GM21717 (cell line): ENCODE measurements at regions not wholly inside any gene's neighbourhood (a gene's known extent, or its start where the extent isn't known, plus 50 kb on each side); places are given as distances from the start of the nearest gene placed in this dataset.

Experiments used
- ATAC-seq: cut with Tn5 transposase; IDR thresholded peaks from one replicate; pipeline ENCODE4 v1.9.1; 2021; ENCODE audit warnings: mild to moderate bottlenecking, moderate library complexity; ENCODE audit not compliant: unreplicated experiment

DNA sequence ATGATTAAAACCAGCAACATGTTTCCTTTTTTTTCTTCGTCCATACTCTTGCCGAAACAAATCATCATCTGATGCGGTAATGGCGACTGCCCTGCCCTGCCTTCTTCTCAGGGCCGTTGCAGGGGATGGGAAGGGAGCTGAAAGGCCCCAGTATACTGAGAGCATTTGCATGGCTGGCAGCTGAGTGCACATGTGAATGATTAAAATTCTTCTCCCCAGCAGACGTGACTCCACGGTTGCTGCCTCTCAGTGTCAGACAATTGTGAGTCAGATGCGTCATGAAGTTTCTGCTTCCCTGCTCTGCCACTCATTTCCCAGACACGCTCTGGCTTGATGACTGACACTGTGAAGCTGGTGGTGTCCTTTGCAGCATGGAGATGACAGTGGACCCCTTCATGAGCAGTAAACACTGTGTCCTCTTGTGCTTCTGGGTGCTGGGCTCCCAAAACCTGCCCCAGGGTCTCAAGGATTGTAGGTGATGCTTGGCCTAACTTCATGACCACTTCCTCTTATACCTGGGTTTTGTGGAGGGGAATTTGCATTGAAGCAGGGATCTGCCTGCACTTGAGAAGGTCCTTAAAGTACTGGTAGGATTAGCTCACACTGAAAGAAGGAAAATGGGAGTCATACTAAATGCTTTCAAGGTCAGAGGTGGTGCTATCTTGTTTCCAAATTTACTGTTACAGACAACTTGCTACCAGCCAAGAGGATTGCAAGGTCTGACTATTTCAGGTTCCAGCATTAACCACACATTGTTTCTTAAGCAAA lies 222.5 kb upstream of the COPS8 start:
- ATAC-seq, result peak; percentile 79

DNA sequence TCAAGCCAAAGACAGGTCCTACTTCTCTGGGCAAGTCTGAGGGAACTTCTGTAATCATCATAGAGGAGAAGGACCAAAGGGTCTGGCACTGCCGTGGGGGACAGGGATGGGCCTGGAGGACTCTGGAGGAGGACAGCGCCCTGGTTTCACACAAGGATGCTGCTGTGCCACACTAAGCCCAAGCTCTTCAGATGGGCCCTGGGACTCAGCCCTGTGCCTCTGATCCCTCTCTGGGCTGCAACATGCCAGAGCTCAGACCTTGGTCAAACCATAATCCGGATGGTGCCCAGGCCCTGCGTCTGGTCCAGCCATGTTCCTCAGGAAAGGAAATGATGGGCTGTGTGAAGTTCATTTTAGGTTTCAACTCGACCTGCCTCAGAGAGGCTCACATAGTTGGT lies 222.0 kb upstream of the COPS8 start:
- no peak for ATAC-seq

DNA sequence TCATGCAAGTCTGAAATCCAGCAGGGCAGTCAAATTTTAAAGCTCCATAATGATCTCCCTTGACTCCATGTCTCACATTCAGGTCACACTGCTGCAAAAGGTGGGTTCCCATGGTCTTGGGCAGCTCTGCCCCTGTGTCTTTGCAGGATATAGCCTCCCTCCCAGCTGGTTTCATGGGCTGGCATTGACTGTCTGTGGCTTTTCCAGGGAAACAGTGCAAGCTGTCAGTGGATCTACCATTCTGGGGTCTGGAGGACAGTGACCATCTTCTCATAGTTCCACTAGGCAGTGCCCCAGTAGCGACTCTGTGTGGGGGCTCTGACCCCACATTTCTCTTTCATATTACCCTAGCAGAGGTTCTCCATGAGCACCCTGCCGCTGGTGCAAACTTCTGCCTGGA lies 220.6 kb upstream of the COPS8 start:
- ATAC-seq, result no peak

DNA sequence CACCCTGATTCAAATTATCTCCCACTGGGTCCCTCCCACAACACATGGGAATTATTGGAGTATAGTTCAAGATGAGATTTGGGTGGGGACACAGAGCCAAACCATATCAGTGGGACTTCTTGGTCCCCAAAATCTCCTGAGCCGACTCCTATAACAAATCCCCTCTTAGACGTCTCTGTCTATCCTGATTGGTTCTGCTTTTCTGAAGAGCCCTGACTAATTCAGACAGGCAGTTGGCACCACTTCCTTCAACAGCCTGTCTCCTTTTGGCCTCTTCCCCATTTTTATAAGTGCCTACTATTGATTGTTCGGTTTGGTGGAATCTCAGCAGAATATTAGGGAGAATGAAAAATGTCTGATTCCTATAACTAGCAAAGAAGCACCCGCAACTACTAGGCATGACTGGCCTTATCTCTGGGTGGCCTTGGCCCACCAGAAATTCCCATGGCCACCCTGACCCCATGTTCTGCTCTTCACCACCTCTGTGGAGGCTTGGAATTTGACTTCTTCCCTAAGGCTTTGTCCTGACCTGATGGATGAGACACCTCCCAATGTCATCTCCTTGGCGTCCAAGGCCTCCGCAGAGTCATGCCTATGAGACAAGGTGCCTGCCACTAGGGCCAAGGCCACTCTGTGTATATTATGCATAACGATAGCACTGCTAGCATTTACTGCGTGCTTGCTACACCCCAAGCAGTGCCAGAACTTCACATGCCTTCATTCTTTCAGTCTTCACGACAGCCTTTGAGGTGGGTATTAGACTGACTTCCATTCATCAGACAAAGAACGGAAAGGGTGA lies 218.9 kb upstream of the COPS8 start:
- no peak for ATAC-seq

DNA sequence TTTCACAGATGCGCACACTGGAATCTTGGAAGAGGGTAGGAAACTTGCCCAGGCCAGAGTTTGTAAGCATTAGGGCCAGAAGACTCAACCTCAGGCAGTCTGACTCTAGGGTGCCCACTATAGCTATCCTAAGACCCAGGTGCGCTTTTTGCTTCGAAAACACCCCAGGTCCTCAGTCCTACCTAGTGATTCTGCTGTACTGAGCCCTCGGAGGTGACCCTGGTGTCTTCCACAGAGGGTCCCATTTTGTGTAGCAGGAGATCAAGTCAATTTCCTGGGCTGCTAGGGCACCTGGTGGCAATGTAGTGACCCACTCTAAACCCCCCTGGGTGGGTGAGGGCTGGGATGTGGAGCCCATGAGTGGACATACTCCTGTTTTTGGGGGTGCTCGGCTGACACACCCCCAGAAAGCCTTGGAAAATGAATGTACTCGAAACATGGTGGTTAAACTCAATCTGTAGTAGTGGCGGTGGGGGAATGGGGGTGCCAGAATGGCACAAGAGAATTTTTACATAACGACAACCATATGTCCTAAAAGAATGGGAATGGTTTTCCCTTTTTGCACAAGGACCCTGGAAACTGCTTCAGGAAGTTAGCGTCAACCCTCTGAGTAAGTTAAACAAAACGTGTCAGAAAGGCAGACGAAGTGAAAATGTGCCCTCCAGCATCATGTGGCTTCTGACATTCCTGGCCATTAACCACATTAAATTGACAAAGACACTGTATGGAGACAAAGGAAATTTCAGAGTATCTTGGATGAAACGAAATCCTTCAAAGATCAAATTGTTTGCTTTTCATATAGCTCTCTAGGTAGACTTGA lies 218.0 kb upstream of the COPS8 start:
- ATAC-seq, result no peak

DNA sequence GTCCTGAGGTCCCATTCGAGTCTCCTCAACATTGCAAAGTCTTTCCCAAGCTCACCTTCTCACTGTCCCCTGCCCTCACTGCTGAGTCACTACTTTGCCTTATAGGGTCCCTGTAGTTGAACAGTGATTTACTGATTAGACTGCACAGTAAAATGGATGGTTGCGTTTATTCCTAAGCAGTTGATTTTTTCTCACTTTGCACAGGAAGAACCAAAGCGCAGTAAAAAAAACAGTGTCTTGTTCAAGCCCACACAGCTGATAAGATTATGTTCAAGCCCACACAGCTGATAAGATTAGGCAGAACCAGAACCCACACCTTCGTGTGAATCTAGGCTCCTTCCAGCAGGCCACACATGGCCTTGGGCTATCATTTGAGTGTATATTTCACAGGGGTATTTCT lies 215.3 kb upstream of the COPS8 start:
- ATAC-seq, result no peak

DNA sequence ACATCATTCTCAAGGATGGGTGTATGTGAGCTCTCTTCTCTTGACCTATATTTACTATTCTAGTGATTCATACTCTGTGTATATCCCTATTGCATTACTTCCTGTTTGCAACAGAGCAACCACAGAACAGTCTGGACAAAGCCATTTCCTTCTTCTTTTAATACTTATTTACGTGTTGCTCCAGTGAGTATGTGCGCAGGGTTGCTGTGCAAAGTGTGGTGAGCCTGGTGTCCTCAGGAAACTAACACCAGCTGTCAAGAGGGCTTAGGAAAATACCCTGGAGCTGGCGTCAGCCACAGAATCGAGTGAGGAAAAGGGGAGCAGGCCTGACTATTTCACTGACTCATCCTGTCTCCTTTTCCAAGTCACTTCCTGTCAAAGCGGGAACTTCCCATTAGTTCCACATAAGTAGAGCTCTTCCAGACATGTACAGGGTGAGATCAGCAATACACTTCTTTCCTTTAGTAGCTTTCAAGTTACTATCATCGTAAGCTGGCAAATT lies 214.1 kb upstream of the COPS8 start:
- ATAC-seq, result no peak

DNA sequence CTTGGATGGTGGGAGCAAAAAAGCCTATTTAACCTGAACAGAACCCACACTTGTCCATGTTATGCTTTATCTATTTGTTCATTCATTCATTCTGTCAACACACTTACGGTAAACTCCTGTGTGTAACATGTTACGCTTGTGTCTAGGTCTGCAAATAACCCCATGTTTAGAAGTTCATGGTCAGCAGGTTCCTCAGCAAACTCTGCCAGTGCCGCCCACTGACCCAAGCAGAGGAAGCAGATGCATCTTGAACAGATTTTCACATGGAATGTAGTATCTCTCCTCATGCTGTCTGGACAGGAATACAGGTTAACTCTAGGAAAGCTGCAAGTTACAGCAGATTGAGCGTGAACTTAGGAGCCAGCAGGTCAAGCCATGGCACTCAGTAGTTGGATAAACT lies 213.7 kb upstream of the COPS8 start:
- no peak for ATAC-seq

DNA sequence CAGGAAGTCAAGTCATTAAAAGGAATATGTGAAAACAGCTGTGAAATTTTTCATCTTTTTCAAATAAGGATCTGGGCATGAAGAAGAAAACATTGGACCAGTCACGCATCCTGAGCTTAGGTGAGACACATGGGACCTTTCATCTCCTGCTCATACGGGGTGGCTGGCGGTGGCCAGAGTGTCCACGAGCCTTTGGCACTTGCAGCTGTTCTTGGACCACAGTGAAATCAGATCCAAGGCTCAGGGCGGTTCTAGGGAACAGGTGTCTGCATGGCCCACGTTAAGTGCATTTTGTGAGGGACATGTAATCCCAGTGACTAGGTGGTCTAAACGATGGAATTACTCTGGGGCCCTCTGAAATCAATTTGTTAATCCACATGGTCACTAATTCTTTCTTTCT lies 212.7 kb upstream of the COPS8 start:
- no peak for ATAC-seq

DNA sequence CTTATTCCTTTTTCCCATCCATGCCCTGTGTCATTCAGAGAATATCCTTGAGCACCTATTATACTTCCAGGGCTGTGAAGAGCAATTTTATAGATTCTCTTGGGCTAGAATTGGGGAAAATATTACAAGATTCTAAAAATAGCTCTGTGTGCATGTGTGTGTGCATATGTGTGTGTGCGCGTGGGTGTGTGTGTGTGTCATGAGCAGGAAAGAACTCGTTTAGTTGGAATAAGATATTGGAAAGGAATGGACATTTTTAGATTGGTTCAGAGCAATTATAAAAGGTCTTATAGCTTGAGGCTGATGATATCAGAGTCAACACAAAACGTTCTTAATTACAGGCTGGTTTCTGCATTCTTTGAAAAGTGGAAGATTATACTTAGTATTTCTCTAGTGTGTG lies 212.1 kb upstream of the COPS8 start:
- ATAC-seq, result no peak

DNA sequence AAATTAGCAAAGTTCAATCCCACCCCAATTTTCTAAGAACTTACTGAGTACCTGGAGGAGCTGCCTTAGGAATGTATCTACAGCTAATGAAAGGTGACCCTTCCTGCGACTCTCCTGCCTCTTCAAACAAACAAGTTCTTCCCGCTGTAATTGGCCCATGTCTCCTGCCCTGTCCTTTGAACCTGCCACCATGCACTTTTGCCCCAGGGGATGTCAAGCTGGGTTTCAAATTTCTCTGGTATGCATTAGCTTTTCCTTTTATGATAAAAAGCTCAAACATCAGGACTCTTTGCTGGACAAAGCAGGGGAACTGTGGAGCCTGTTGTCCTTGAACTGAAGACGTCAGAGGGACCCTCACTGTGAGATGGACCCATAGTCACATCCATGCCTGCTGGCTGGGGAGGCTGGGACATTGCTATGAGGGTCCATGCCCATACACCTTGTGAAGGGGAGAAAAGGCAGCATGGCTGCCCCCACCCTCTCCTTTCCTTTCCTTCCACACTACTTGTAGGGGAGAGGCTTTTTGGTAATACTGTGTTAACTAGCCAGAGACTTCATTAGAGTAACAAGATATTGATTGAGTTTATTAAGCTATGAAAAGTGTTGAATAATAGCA lies 210.7 kb upstream of the COPS8 start:
- ATAC-seq, result no peak

DNA sequence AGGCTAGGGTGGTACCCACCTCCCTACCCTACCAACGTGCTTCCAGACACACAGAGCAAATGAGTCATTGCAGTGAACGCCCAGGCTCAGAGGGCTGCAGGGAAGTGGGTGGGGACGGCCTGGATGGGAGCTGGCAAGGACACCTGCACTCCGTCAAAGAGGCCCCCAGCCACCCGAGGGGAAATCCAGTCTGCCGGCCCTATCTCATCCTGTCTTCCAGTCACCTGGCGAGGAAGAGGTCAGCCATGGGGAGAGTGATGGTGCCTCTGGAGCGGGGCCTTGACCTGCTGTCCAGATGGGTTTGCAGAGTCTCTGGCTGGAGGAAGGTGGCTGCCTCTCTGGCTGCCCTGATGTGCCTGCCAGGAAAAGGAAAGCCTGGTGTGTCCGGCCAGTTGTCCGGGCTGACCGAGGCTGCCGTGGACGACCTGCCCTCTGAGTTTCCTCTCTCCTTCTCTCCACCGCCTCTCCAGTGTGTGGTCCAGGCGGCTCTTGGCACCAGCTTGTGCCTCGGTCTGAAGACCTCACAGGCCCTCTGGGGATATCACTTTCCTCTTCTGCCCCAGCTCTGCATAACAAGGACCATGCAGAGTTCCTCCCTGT lies 209.7 kb upstream of the COPS8 start:
- ATAC-seq, result no peak

DNA sequence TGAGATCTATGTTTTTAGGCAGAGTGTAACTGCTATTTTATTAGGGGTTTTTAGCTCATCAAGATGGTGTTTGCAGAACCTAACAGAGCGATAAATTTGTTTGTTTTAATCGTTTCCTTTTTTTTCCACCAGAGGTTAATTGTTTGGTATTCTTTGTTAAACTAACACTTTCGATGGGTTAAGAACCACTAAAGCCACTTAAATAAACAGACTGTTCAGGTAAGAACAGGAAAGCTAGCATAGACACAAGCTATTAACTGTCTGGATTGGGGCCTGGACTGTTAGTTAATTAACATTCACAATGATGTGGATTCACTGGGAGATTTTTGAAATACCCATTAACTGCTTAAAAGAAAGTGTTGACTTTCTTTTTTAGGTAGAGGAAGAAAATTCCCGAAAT lies 209.0 kb upstream of the COPS8 start:
- ATAC-seq, result no peak

DNA sequence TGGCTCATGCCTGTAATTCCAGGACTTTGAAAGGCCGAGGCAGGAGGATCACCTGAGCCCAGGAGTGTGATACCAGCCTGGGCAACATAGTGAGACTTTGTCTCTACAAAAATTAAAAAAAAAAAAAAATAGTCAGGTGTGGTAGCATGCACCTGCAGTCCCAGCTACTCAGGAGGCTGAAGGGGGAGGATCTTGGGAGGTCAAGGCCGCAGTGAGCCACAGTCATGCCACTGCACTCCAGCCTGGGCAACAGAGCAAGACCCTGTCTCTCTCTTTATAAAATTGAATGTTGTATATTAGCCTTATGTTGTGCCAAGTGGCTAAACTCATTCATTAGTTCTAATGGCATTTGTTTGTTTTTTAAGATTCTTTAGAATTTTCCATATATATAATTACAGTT lies 207.7 kb upstream of the COPS8 start:
- no peak for ATAC-seq

DNA sequence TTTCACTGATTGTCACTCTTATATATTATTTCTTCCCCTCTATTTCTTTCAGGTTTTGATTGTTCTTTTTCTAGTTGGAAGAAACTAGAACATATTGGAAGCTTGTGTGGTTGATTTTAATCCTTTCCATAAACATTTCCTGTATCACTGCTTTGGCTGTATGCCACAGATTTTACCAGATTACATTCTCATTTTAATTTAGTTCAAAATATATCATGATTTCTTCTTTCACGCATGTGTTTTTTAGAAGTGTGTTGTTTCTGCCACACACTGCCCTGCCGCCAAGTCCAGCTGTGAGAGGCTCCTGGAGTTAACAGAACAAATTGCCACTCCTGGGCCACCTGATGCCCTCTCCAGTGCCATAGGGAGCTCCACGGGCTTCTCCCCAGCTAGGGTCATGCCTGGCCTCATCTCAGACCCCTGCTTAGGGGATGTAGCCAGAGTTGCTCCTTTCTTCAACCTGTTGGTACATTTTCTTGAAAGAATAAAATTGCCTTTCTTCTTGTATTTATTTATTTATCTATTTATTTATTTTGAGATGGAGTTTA lies 206.2 kb upstream of the COPS8 start:
- no peak for ATAC-seq

DNA sequence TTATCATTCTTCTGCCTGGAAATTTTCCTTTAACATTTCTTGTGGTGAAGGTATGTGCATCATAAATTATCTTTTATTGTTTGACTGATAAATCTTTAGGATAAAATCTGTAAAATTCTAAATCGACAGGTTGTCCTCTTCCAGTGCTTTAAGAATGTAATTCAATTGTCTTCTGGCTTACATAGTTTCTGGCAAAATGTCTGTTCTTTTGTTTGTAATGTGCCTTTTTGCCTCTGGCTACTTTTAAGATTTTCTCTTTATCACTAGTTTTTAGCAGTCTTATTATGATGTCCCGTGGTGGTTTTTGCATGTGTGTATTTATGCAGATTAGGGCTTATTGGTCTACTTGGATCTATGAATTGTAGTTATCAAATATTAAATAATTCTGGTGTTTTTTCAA lies 203.6 kb upstream of the COPS8 start:
- no peak for ATAC-seq

DNA sequence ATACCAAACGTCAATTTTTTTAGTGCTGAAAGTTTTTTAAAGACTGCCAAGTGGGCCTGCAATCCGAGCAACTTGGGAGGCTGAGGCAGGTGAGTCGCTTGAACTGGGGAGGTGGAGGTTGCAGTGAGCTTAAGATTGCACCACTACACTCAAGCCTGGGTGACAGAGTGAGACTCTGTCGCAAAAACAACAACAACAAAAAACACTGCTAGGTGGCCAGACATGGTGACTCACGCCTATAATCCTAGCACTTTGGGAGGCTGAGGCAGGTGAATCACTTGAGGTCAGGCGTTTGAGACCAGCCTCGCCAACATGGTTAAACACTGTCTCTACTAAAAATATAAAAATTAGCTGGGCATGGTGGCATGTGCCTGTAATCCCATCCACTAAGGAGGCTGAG lies 202.8 kb upstream of the COPS8 start:
- no peak for ATAC-seq

DNA sequence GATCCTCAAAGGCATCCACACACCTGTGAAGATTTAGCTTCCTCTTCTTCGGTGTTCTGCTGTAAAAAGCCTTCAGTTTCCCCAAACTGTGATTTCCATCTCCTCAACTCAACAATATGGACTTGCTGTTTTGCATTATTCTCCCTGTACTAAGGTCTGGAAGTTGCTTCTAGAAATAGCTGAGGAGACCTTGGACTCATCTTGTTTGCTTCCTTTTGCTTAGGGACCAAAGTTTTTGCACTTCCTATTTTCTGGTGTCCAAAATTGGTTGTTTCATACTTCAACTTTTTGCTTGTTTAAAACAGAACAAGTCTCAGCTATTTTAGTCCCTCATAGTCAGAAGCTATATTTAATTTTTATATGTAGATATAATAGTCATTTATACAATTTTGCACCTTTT lies 201.9 kb upstream of the COPS8 start:
- no peak for ATAC-seq

DNA sequence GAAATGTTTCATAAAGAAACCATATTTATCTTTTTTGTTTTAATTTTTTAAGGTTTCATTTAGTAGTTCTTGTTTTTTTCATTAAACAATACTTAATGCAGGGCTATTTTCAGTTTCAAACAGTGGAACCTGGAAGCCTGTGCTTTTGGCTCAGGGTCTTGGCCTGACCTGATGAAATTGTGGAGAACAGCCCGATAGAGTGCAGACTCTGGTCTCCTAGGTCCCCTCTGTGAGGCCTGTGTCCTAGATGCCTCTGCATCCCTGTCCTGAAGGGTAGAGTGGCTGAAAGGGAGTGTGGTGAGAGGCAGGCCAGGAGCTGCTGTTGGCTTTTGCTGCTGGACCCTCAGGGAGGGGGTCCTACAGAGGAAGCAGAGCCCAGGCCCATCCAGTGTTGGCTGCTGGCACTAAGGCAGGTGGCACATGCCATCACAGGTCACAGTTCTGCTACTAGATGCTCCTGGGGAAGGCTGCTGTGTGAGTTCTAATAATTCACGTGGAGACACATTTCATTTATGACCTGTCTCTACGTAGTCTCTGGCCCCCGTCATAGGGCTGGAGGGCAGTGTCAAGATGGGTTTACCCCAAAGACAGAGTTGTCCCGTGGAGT lies 201.0 kb upstream of the COPS8 start:
- ATAC-seq, result no peak

DNA sequence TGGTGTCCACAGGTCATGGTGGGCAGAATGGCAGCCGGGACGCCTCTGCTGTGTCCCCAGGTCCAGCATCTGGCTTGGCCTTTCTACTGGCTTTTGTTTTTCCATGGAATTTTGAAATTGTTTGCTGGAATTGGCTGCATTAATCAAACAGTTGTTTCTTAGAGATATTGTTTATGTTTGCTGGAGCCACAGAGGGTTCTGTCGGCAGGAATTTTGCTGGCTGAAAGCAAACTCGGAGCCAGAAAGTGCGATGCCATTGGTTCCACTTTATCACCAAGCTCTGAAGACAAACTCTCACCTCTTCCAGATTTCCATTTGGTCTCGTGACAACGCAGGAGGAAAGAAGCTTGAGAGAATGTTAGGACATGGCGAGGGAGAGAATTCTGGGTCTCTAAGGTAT lies 199.2 kb upstream of the COPS8 start:
- ATAC-seq, result no peak
